Trophoblast cell (in vitro differentiated cells and primary cell): ENCODE measurements at regions not wholly inside any gene's neighbourhood (a gene's known extent, or its start where the extent isn't known, plus 50 kb on each side); places are given as distances from the start of the nearest gene placed in this dataset.

Experiments
- DNase-seq, 2 donors: peaks; one replicate each; pipeline ENCODE4 v3.0.0-alpha.2; 2016
- H2AFZ ChIP-seq: 2 replicates; pipeline ENCODE4 v1.6.1; 2013; ENCODE audit warnings: low read length, moderate library complexity, mild to moderate bottlenecking; ENCODE audit not compliant: insufficient read depth, poor library complexity
- H2AK5ac ChIP-seq: 2 replicates; pipeline ENCODE4 v1.6.1; 2013; ENCODE audit warnings: mild to moderate bottlenecking, low read length
- H2BK120ac ChIP-seq: 2 replicates; pipeline ENCODE4 v1.6.1; 2013; ENCODE audit warnings: low read length, mild to moderate bottlenecking, moderate library complexity; ENCODE audit not compliant: insufficient read depth, poor library complexity
- H2BK12ac ChIP-seq: 2 replicates; pipeline ENCODE4 v1.6.1; 2013; ENCODE audit warnings: mild to moderate bottlenecking, low read length, moderate library complexity
- H2BK5ac ChIP-seq: 2 replicates; pipeline ENCODE4 v1.6.1; 2013; ENCODE audit warnings: low read length, low read depth, moderate library complexity, mild to moderate bottlenecking; ENCODE audit not compliant: poor library complexity
- H3K14ac ChIP-seq: 2 replicates; pipeline ENCODE4 v1.6.1; 2013; ENCODE audit warnings: mild to moderate bottlenecking, low read length
- H3K18ac ChIP-seq: 2 replicates; pipeline ENCODE4 v1.6.1; 2013; ENCODE audit warnings: mild to moderate bottlenecking, low read length
- H3K23ac ChIP-seq: 2 replicates; pipeline ENCODE4 v1.6.1; 2013; ENCODE audit warnings: low read length
- H3K27ac ChIP-seq: 2 replicates; pipeline ENCODE4 v1.5.1; 2013; ENCODE audit warnings: low read depth, mild to moderate bottlenecking, inconsistent platforms, low read length, moderate library complexity
- H3K27me3 ChIP-seq: 2 replicates; pipeline ENCODE4 v1.6.1; 2013; ENCODE audit warnings: inconsistent platforms, mild to moderate bottlenecking, low read length, moderate library complexity; ENCODE audit not compliant: insufficient read depth
- H3K36me3 ChIP-seq, 2 experiments: 1 replicate in 1 of 2; 2 replicates in 1 of 2; pipeline ENCODE4 v1.6.1; 2013; ENCODE audit warnings: low read length in 2 of 2, mild to moderate bottlenecking in 2 of 2, moderate library complexity in 1 of 2; ENCODE audit not compliant: insufficient read depth in 2 of 2, control insufficient read depth in 1 of 2
- H3K4ac ChIP-seq: 2 replicates; pipeline ENCODE4 v1.6.1; 2013; ENCODE audit warnings: low read depth, mild to moderate bottlenecking, low read length, moderate library complexity
- H3K4me1 ChIP-seq, 2 experiments: 1 replicate in 1 of 2; 2 replicates in 1 of 2; pipeline ENCODE4 v1.6.1; 2013; ENCODE audit warnings: low read length in 2 of 2, mild to moderate bottlenecking in 2 of 2, moderate library complexity in 1 of 2; ENCODE audit not compliant: insufficient read depth in 2 of 2, control insufficient read depth in 1 of 2
- H3K4me2 ChIP-seq: 2 replicates; pipeline ENCODE4 v1.6.1; 2013; ENCODE audit warnings: inconsistent platforms, mild to moderate bottlenecking, low read length, moderate library complexity
- H3K4me3 ChIP-seq: 2 replicates; pipeline ENCODE4 v1.5.1; 2013; ENCODE audit warnings: mild to moderate bottlenecking, low read depth, low read length, inconsistent platforms
- H3K79me1 ChIP-seq: one replicate; pipeline ENCODE4 v1.6.1; 2013; ENCODE audit warnings: low read length
- H3K79me2 ChIP-seq: 2 replicates; pipeline ENCODE4 v1.6.1; 2013; ENCODE audit warnings: low read length, mild to moderate bottlenecking; ENCODE audit not compliant: control insufficient read depth, insufficient read depth, poor library complexity
- H3K9ac ChIP-seq: 2 replicates; pipeline ENCODE4 v1.6.1; 2013; ENCODE audit warnings: mild to moderate bottlenecking, low read length
- H3K9me3 ChIP-seq: 2 replicates; pipeline ENCODE4 v1.6.1; 2013; ENCODE audit warnings: low read depth, mild to moderate bottlenecking, control low read depth, inconsistent platforms, low read length; ENCODE audit not compliant: insufficient read depth
- H4K12ac ChIP-seq: 2 replicates; pipeline ENCODE4 v1.6.1; 2013; ENCODE audit warnings: low read depth, mild to moderate bottlenecking, low read length, moderate library complexity
- H4K8ac ChIP-seq: 2 replicates; pipeline ENCODE4 v1.6.1; 2013; ENCODE audit warnings: low read depth, mild to moderate bottlenecking, low read length, moderate library complexity
- H4K91ac ChIP-seq: one replicate; pipeline ENCODE4 v1.6.1; 2013; ENCODE audit warnings: low read depth, mild to moderate bottlenecking, low read length, moderate library complexity
- WGBS: extraction: QIAGEN DNeasy Blood & Tissue Kit; methylation state at CpG from one replicate; pipeline ENCODE4 v1.1.7; 2013; ENCODE audit warnings: missing lambda C conversion rate; ENCODE audit not compliant: insufficient read length, insufficient coverage; ENCODE audit errors: extremely low coverage; 5-methylcytosine and 5-hydroxymethylcytosine counted together

- Histone ChIP-seq H3K27ac (peak overlapping the region; percentile 30), H3K79me1 (peaks cover 5% of the 10 kb centered on the region), H4K8ac (no peak overlapping the region), H4K91ac (peak overlapping the region; percentile 63), H2BK5ac (no peak overlapping the region), H3K4me1 (peaks cover 2 to 4% of the 10 kb centered on the region in 2 experiments), H3K18ac (no peak overlapping the region), H3K9me3 (no peaks in the 10 kb centered on the region), H2BK12ac (no peak overlapping the region), H3K9ac (no peak overlapping the region), H3K4me3 (no peak overlapping the region), H3K27me3 (no peaks in the 10 kb centered on the region), H4K12ac (no peak overlapping the region), H2AFZ (no peak overlapping the region), H3K23ac (no peak overlapping the region), H2BK120ac (no peak overlapping the region), H3K79me2 (no peaks in the 10 kb centered on the region), H3K14ac (no peak overlapping the region), H2AK5ac (no peak overlapping the region), H3K36me3 (no peaks in the 10 kb centered on the region), H3K4ac (no peak overlapping the region), H3K4me2 (no peak overlapping the region)
- WGBS, result no CpG with 5 or more reads among the region's 5 CpGs
- DNase-seq, result no peak
These were observed 84.1 kb upstream of the INHBA start for GRCh38 chr7:41786944-41787343.

DNA sequence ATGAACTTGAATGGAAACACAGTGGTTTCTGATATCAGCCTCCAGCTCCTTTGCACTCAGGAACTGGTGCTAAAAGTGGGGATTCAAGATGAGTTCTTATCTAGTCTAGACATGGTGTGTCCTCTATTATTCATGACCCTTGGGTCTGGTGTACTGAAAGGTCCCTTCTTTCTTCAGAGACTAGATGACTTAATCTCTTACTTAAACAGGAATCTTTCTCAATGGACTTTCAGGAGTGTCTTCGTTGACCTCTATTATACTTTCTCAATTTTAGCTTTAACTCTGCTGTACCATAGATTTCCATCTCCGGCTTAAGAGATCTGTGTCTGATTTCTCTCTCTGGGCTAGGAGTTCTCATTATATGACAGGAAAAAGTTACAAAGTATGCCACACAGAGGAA, 83.5 kb upstream of the INHBA start:
- DNase-seq, result no peak
- no peak overlapping the region for H4K91ac ChIP-seq
- H3K79me2 ChIP-seq, result no peaks in the 10 kb centered on the region
- H3K79me1 ChIP-seq, result peaks cover 5% of the 10 kb centered on the region
- peaks cover 2 to 4% of the 10 kb centered on the region in 2 experiments for H3K4me1 ChIP-seq
- H3K4me2 ChIP-seq, result no peak overlapping the region
- H3K36me3 ChIP-seq, result no peaks in the 10 kb centered on the region
- no peak overlapping the region for H3K23ac ChIP-seq
- no peak overlapping the region for H3K9ac ChIP-seq
- H3K14ac ChIP-seq, result no peak overlapping the region
- no peak overlapping the region for H4K12ac ChIP-seq
- no peak overlapping the region for H4K8ac ChIP-seq
- H3K4ac ChIP-seq, result no peak overlapping the region
- H3K9me3 ChIP-seq, result no peaks in the 10 kb centered on the region
- no peak overlapping the region for H2BK120ac ChIP-seq
- H2AFZ ChIP-seq, result no peak overlapping the region
- H2AK5ac ChIP-seq, result no peak overlapping the region
- no peak overlapping the region for H2BK12ac ChIP-seq
- H3K18ac ChIP-seq, result no peak overlapping the region
- no peaks in the 10 kb centered on the region for H3K27me3 ChIP-seq
- WGBS, result no CpG with 5 or more reads among the region's 2 CpGs
- no peak overlapping the region for H3K4me3 ChIP-seq
- no peak overlapping the region for H2BK5ac ChIP-seq
- H3K27ac ChIP-seq, result peak overlapping the region; percentile 30

DNA sequence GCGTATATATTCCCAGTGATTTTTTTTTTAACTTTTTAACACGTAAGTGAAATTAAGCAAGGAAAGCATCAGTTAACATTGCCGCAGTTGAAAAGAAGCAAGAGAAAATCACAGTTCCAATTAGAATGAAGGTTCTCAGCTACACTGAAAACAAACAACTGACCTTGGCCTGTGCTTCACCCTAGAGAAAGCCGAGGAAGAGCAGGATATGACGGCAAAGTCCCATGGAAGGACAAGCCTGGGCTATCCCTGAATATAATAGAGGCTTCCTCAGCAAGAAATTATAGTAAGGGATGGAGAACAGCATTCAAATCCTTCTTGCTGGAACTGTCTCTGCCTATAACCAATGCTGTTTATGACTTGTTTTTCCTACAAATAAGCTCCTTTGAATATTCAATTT, 83.0 kb upstream of the INHBA start:
- WGBS, result no CpG with 5 or more reads among the region's 5 CpGs
- H2AK5ac ChIP-seq, result no peak overlapping the region
- H3K4me3 ChIP-seq, result no peak overlapping the region
- H3K4me1 ChIP-seq, result peaks cover 2 to 4% of the 10 kb centered on the region in 2 experiments
- no peaks in the 10 kb centered on the region for H3K79me2 ChIP-seq
- no peak overlapping the region for H4K8ac ChIP-seq
- H2BK12ac ChIP-seq, result no peak overlapping the region
- H4K12ac ChIP-seq, result no peak overlapping the region
- no peak overlapping the region for H2AFZ ChIP-seq
- no peaks in the 10 kb centered on the region for H3K9me3 ChIP-seq
- no peak for DNase-seq
- H3K79me1 ChIP-seq, result peaks cover 5% of the 10 kb centered on the region
- no peak overlapping the region for H4K91ac ChIP-seq
- H3K18ac ChIP-seq, result no peak overlapping the region
- H3K14ac ChIP-seq, result no peak overlapping the region
- no peak overlapping the region for H2BK120ac ChIP-seq
- H3K36me3 ChIP-seq, result no peaks in the 10 kb centered on the region
- no peak overlapping the region for H2BK5ac ChIP-seq
- no peak overlapping the region for H3K27ac ChIP-seq
- no peak overlapping the region for H3K9ac ChIP-seq
- no peak overlapping the region for H3K4me2 ChIP-seq
- H3K27me3 ChIP-seq, result no peaks in the 10 kb centered on the region
- no peak overlapping the region for H3K23ac ChIP-seq
- H3K4ac ChIP-seq, result no peak overlapping the region

DNA sequence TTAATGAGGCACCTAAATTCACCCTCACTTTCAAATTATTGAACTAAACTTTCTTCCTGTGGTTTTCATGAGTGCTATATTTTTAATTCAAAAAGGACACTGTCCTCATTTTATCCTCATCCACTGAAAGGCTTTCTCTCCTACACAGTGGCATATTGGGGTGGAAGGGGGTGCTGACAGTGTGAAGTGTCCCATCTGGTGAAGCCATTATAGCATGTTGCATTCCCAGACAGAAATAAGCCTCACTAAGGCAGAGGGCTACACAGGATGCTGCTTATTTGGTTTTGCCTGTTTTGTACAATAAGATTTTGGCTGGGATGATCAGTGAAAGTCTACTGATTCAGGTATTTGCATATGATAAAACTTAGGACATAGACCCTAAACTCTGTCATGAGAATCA, 82.4 kb upstream of the INHBA start:
- Histone ChIP-seq H2BK5ac (no peak overlapping the region), H3K79me2 (no peaks in the 10 kb centered on the region), H3K4me2 (no peak overlapping the region), H3K4me1 (peaks cover 2 to 6% of the 10 kb centered on the region in 2 experiments), H4K12ac (no peak overlapping the region), H4K8ac (no peak overlapping the region), H3K79me1 (peaks cover 7% of the 10 kb centered on the region), H3K27me3 (no peaks in the 10 kb centered on the region), H3K14ac (no peak overlapping the region), H3K4ac (no peak overlapping the region), H3K9me3 (no peaks in the 10 kb centered on the region), H3K4me3 (no peak overlapping the region), H3K9ac (no peak overlapping the region), H2AK5ac (no peak overlapping the region), H3K18ac (no peak overlapping the region), H2AFZ (no peak overlapping the region), H4K91ac (no peak overlapping the region), H3K23ac (no peak overlapping the region), H2BK12ac (no peak overlapping the region), H2BK120ac (no peak overlapping the region), H3K27ac (no peak overlapping the region), H3K36me3 (no peaks in the 10 kb centered on the region)
- DNase-seq, result no peak
